GM23338 (cell line): ENCODE measurements at regions not wholly inside any gene's neighbourhood (a gene's known extent, or its start where the extent isn't known, plus 50 kb on each side); places are given as distances from the start of the nearest gene placed in this dataset.

ENCODE experiments used
- ATAC-seq: fragments of 200-7000 bp; cut with Tn5 transposase; 3 replicates; pipeline ENCODE4 v1.9.1; 2020
- DNase-seq: peaks from one replicate; pipeline ENCODE4 v3.0.0-alpha.2; 2015; ENCODE audit warnings: low spot score
- H2AFZ ChIP-seq: fragments of 200-600 bp; sonication (generic); 2 replicates; pipeline ENCODE4 v1.8.0; 2016; ENCODE audit warnings: antibody characterized with exemption, mild to moderate bottlenecking, moderate library complexity
- H3F3A ChIP-seq: fragments of 200-600 bp; sonication (generic); replicated peaks from 2 replicates; pipeline ENCODE4 v1.8.0; 2017; ENCODE audit warnings: antibody characterized with exemption, mixed run types, low read depth
- H3K27ac ChIP-seq: fragments of 200-600 bp; sonication (generic); 2 replicates; pipeline ENCODE4 v1.6.1; 2016; ENCODE audit warnings: low read depth
- H3K27me3 ChIP-seq: fragments of 200-600 bp; sonication (generic); 2 replicates; pipeline ENCODE4 v1.8.0; 2016; ENCODE audit warnings: mild to moderate bottlenecking, mixed run types, moderate library complexity; ENCODE audit not compliant: insufficient read depth
- H3K36me3 ChIP-seq: fragments of 200-600 bp; sonication (generic); 2 replicates; pipeline ENCODE4 v1.8.0; 2016; ENCODE audit warnings: mild to moderate bottlenecking; ENCODE audit not compliant: insufficient read depth
- H3K4me1 ChIP-seq: fragments of 200-600 bp; sonication (generic); 2 replicates; pipeline ENCODE4 v1.8.0; 2016; ENCODE audit warnings: mild to moderate bottlenecking, moderate library complexity; ENCODE audit not compliant: insufficient read depth
- H3K4me2 ChIP-seq: fragments of 200-600 bp; sonication (generic); 2 replicates; pipeline ENCODE4 v1.7.1; 2017; ENCODE audit warnings: mixed run types
- H3K4me3 ChIP-seq: fragments of 200-600 bp; sonication (generic); 2 replicates; pipeline ENCODE4 v1.6.1; 2016; ENCODE audit warnings: mixed run types
- H3K79me2 ChIP-seq: fragments of 200-600 bp; sonication (generic); replicated peaks from 2 replicates; pipeline ENCODE4 v1.8.0; 2017; ENCODE audit warnings: mild to moderate bottlenecking; ENCODE audit not compliant: insufficient read depth
- H3K9me2 ChIP-seq: fragments of 200-600 bp; sonication (generic); 2 replicates; pipeline ENCODE4 v1.8.0; 2017; ENCODE audit not compliant: insufficient read depth
- H4K20me1 ChIP-seq: fragments of 200-600 bp; sonication (generic); replicated peaks from 2 replicates; pipeline ENCODE4 v1.8.0; 2017; ENCODE audit warnings: mild to moderate bottlenecking; ENCODE audit not compliant: insufficient read depth
- H3K27ac Mint-ChIP-seq: 2 replicates; pipeline ENCODE4 v1.8.0; 2020; ENCODE audit warnings: inconsistent platforms, mild to moderate bottlenecking, moderate library complexity, mixed read lengths
- H3K27me3 Mint-ChIP-seq: 3 replicates; pipeline ENCODE4 v1.8.0; 2022; ENCODE audit warnings: low read depth, mild to moderate bottlenecking, moderate library complexity, mixed read lengths, inconsistent platforms; ENCODE audit not compliant: insufficient read depth, poor library complexity
- H3K36me3 Mint-ChIP-seq: 3 replicates; pipeline ENCODE4 v1.8.0; 2021; ENCODE audit warnings: low read depth, mild to moderate bottlenecking, inconsistent platforms, moderate library complexity, mixed read lengths
- H3K4me1 Mint-ChIP-seq: 3 replicates; pipeline ENCODE4 v1.8.0; 2020; ENCODE audit warnings: mild to moderate bottlenecking, inconsistent platforms, mixed read lengths
- H3K4me3 Mint-ChIP-seq: 3 replicates; pipeline ENCODE4 v1.8.0; 2021; ENCODE audit warnings: moderate library complexity, mild to moderate bottlenecking, inconsistent platforms, mixed read lengths
- H3K9me3 Mint-ChIP-seq: 3 replicates; pipeline ENCODE4 v1.8.0; 2020; ENCODE audit warnings: moderate library complexity, mild to moderate bottlenecking, inconsistent platforms, mixed read lengths
- CREB1 ChIP-seq: fragments of 250-450 bp; sonication (Bioruptor Pico); IDR thresholded peaks from 2 replicates; pipeline ENCODE4 v1.5.0; 2020; ENCODE audit warnings: low read depth, mild to moderate bottlenecking, moderate library complexity
- EZH2phosphoT487 ChIP-seq: fragments of 200-600 bp; sonication (generic); IDR thresholded peaks from one replicate; pipeline ENCODE4 v1.8.1; 2018; ENCODE audit warnings: antibody characterized with exemption; ENCODE audit not compliant: unreplicated experiment
- STAT1 ChIP-seq: IDR thresholded peaks from one replicate; pipeline ENCODE4 v1.6.1; 2016; ENCODE audit warnings: antibody characterized with exemption; ENCODE audit not compliant: unreplicated experiment
- ZNF114 ChIP-seq: fragments of 250-450 bp; sonication (Bioruptor Pico); IDR thresholded peaks from 2 replicates; pipeline ENCODE4 v1.5.0; 2020; ENCODE audit warnings: mild to moderate bottlenecking, moderate library complexity
- TF ChIP-seq, protein P1 (sequence below): IDR thresholded peaks from 2 replicates; pipeline ENCODE4 v1.6.1; 2016; ENCODE audit warnings: antibody characterized with exemption
- TF ChIP-seq, protein P2 (sequence below): fragments of 250-450 bp; sonication (Bioruptor Pico); IDR thresholded peaks from 2 replicates; pipeline ENCODE4 v1.5.0; 2020; ENCODE audit warnings: mild to moderate bottlenecking, moderate library complexity

DNA sequence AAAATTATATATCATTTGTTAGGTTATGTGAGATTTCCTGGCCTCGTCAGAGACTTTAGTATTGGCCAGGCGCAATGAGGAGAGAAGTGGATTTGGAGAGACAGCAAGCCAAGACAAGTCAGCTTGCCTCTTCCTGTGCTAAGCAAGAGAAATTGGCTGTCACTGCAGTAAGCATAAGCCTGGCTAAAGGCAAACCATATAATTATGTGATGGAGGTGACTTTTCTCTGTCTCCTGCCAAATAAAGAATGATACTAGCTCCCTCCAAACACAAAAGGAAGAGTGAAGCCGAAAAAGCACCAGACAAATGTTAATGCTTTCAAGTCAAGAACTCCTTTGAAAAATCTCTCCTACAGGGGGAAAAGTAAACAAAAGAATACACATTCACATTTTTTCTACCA lies 2246.0 kb downstream of the ARAP2 start:
- TF ChIP-seq, protein P1, sequence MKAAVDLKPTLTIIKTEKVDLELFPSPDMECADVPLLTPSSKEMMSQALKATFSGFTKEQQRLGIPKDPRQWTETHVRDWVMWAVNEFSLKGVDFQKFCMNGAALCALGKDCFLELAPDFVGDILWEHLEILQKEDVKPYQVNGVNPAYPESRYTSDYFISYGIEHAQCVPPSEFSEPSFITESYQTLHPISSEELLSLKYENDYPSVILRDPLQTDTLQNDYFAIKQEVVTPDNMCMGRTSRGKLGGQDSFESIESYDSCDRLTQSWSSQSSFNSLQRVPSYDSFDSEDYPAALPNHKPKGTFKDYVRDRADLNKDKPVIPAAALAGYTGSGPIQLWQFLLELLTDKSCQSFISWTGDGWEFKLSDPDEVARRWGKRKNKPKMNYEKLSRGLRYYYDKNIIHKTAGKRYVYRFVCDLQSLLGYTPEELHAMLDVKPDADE: no peak
- TF ChIP-seq EZH2phosphoT487 (no peak), STAT1 (no peak), CREB1 (CRISPR knock-in tag) (no peak), ZNF114 (no peak)
- TF ChIP-seq, protein P2, sequence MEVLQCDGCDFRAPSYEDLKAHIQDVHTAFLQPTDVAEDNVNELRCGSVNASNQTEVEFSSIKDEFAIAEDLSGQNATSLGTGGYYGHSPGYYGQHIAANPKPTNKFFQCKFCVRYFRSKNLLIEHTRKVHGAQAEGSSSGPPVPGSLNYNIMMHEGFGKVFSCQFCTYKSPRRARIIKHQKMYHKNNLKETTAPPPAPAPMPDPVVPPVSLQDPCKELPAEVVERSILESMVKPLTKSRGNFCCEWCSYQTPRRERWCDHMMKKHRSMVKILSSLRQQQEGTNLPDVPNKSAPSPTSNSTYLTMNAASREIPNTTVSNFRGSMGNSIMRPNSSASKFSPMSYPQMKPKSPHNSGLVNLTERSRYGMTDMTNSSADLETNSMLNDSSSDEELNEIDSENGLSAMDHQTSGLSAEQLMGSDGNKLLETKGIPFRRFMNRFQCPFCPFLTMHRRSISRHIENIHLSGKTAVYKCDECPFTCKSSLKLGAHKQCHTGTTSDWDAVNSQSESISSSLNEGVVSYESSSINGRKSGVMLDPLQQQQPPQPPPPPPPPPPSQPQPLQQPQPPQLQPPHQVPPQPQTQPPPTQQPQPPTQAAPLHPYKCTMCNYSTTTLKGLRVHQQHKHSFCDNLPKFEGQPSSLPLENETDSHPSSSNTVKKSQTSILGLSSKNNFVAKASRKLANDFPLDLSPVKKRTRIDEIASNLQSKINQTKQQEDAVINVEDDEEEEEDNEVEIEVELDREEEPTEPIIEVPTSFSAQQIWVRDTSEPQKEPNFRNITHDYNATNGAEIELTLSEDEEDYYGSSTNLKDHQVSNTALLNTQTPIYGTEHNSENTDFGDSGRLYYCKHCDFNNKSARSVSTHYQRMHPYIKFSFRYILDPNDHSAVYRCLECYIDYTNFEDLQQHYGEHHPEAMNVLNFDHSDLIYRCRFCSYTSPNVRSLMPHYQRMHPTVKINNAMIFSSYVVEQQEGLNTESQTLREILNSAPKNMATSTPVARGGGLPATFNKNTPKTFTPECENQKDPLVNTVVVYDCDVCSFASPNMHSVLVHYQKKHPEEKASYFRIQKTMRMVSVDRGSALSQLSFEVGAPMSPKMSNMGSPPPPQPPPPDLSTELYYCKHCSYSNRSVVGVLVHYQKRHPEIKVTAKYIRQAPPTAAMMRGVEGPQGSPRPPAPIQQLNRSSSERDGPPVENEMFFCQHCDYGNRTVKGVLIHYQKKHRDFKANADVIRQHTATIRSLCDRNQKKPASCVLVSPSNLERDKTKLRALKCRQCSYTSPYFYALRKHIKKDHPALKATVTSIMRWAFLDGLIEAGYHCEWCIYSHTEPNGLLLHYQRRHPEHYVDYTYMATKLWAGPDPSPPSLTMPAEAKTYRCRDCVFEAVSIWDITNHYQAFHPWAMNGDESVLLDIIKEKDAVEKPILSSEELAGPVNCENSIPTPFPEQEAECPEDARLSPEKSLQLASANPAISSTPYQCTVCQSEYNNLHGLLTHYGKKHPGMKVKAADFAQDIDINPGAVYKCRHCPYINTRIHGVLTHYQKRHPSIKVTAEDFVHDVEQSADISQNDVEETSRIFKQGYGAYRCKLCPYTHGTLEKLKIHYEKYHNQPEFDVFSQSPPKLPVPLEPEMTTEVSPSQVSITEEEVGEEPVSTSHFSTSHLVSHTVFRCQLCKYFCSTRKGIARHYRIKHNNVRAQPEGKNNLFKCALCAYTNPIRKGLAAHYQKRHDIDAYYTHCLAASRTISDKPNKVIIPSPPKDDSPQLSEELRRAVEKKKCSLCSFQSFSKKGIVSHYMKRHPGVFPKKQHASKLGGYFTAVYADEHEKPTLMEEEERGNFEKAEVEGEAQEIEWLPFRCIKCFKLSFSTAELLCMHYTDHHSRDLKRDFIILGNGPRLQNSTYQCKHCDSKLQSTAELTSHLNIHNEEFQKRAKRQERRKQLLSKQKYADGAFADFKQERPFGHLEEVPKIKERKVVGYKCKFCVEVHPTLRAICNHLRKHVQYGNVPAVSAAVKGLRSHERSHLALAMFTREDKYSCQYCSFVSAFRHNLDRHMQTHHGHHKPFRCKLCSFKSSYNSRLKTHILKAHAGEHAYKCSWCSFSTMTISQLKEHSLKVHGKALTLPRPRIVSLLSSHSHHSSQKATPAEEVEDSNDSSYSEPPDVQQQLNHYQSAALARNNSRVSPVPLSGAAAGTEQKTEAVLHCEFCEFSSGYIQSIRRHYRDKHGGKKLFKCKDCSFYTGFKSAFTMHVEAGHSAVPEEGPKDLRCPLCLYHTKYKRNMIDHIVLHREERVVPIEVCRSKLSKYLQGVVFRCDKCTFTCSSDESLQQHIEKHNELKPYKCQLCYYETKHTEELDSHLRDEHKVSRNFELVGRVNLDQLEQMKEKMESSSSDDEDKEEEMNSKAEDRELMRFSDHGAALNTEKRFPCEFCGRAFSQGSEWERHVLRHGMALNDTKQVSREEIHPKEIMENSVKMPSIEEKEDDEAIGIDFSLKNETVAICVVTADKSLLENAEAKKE (CRISPR knock-in tag): no peak

More for the DNA sequence above, 2246.0 kb downstream of the ARAP2 start:
- Histone ChIP-seq H3K36me3 (no peaks in the 10 kb centered on the region), H3K27me3 (no peaks in the 10 kb centered on the region), H3K4me3 (no peak overlapping the region), H3F3A (no peaks in the 10 kb centered on the region), H3K79me2 (no peaks in the 10 kb centered on the region), H2AFZ (no peak overlapping the region), H3K4me1 (peaks cover 26% of the 10 kb centered on the region), H3K9me2 (0 out of 2 replicates have a peak, but pooled peaks cover 3% of the 10 kb centered on the region), H3K4me2 (peak overlapping the region; percentile 36), H4K20me1 (no peaks in the 10 kb centered on the region), H3K27ac (peak overlapping the region; percentile 70)
- Mint-ChIP-seq H3K9me3 (0 out of 3 replicates have a peak, but pooled peaks cover 4% of the 10 kb centered on the region), H3K4me1 (peaks cover 28% of the 10 kb centered on the region), H3K4me3 (0 out of 3 replicates have a peak overlapping the region, but pooled peaks have one; percentile 2), H3K27me3 (no peaks in the 10 kb centered on the region), H3K36me3 (peaks cover 9% of the 10 kb centered on the region; the same call in 2 of the 3 replicates), H3K27ac (peak overlapping the region; percentile 80; the same call in 1 of the 2 replicates)
- DNase-seq (peak; percentile 19), ATAC-seq (no peak)
